ENCODE measurements at regions not wholly inside any gene's neighbourhood (a gene's known extent, or its start where the extent isn't known, plus 50 kb on each side); places are given as distances from the start of the nearest gene placed in this dataset.
"Not testable (repeated sequence)": the region's sequence is repeated elsewhere in the genome, so short reads cannot be mapped to it uniquely, and the experiment has no call there.

DNA sequence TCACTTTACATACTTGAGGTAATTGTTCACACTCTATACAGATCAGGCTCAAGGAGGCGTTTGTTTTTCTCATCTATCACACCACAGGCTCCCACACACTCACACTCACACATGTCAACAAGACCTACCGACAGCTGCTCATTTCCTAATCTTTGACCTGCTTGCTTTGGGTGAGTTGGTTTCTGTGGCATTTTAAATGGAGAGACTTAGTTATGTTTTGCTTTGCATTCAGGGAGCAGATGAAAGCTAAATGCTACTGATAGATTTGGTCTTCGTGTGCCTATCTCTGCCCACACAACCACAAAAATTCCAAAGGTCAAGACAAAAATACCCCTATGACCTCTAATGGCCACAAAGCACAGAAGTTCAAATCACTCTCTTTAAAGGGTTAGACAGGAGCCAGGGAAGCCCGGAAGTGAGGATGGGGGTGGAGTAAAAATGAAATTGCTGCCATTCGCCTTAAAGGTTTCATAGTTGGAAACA is 203.5 kb upstream of the G2E3 start:
- H3K27me3 ChIP-seq (ENCODE audit: control insufficient read depth in 1 of 2, insufficient read depth in 2 of 2, low read length in 2 of 2), result no peaks in the 10 kb centered on the region
- no peak overlapping the region for H3K4me3 ChIP-seq (ENCODE audit: low read depth in 1 of 2, low read length in 2 of 2)
- H3K27ac ChIP-seq (ENCODE audit: low read depth, low read length), result no peak overlapping the region
- H3K36me3 ChIP-seq (ENCODE audit: insufficient read depth, low read length), result no peaks in the 10 kb centered on the region
- no peaks in the 10 kb centered on the region for H3K9me3 ChIP-seq (ENCODE audit: low read length)
- no peaks in the 10 kb centered on the region for H3K4me1 ChIP-seq (ENCODE audit: insufficient read depth, low read length)
- H3K9ac ChIP-seq (ENCODE audit: low read length), result no peak overlapping the region

DNA sequence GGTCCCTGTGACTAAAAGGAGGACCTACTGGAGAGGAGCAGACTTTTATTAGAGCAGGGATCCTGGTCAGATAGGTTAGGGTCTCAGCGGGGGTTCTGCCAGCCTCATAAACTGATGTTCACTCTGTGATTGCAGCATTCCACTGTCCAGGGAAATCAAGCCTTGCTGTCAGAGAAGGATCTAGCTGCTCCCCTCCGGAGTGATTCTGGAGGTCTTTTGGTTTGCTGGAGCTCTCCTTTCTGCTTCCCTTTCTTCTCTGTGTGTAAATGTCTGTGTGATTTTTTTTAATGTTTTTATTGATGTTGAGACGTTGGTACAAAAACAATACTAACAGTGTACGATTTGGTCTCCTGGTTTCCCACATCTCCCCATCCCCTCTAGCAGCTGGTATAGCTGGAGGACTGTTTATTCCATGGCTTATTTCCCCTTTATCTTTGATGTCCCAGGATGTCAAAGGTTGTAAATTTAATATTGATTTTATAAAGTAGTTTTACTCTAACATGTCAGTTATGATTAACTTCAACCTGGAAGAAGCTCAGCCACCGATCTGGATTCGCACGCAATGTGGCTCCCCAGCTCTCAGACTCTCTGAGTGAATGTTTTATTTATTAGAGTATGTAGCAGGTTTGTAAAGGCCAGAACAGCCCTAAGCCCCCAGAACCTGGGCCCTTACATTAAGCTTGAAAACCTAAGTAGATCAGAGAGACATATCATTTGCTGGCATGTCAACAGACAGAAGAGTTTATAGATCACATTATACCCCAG is 202.3 kb upstream of the G2E3 start:
- H3K27ac ChIP-seq (ENCODE audit: low read depth, low read length), result no peak overlapping the region
- H3K4me3 ChIP-seq (ENCODE audit: low read depth in 1 of 2, low read length in 2 of 2), result no peak overlapping the region
- H3K36me3 ChIP-seq (ENCODE audit: insufficient read depth, low read length), result no peaks in the 10 kb centered on the region
- no peaks in the 10 kb centered on the region for H3K27me3 ChIP-seq (ENCODE audit: control insufficient read depth in 1 of 2, insufficient read depth in 2 of 2, low read length in 2 of 2)
- no peak overlapping the region for H3K9ac ChIP-seq (ENCODE audit: low read length)
- H3K4me1 ChIP-seq (ENCODE audit: insufficient read depth, low read length), result no peaks in the 10 kb centered on the region
- no peaks in the 10 kb centered on the region for H3K9me3 ChIP-seq (ENCODE audit: low read length)

DNA sequence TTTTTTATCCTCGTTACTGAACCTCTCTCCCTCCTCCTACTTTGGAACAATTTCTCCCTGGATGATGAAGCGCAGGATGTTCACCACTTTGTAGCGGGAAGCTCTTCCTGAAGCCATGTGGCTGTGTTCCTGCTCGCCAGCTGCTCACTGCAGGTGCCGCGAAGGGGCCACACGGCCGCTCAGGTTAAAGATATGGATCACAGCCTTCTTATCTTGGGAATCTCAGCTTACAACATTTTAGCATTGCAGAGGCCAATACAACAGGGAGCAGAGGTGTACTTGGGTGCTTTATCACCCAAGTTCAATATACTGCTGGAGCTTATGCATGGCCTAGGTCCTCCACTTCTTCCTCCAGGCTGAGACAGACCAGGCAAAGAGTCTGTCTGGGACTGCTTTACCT is 201.2 kb upstream of the G2E3 start:
- no peak overlapping the region for H3K9ac ChIP-seq (ENCODE audit: low read length)
- H3K36me3 ChIP-seq (ENCODE audit: insufficient read depth, low read length), result no peaks in the 10 kb centered on the region
- no peaks in the 10 kb centered on the region for H3K9me3 ChIP-seq (ENCODE audit: low read length)
- H3K4me3 ChIP-seq (ENCODE audit: low read depth in 1 of 2, low read length in 2 of 2), result no peak overlapping the region
- no peaks in the 10 kb centered on the region for H3K4me1 ChIP-seq (ENCODE audit: insufficient read depth, low read length)
- no peak overlapping the region for H3K27ac ChIP-seq (ENCODE audit: low read depth, low read length)
- H3K27me3 ChIP-seq (ENCODE audit: control insufficient read depth in 1 of 2, insufficient read depth in 2 of 2, low read length in 2 of 2), result no peaks in the 10 kb centered on the region

DNA sequence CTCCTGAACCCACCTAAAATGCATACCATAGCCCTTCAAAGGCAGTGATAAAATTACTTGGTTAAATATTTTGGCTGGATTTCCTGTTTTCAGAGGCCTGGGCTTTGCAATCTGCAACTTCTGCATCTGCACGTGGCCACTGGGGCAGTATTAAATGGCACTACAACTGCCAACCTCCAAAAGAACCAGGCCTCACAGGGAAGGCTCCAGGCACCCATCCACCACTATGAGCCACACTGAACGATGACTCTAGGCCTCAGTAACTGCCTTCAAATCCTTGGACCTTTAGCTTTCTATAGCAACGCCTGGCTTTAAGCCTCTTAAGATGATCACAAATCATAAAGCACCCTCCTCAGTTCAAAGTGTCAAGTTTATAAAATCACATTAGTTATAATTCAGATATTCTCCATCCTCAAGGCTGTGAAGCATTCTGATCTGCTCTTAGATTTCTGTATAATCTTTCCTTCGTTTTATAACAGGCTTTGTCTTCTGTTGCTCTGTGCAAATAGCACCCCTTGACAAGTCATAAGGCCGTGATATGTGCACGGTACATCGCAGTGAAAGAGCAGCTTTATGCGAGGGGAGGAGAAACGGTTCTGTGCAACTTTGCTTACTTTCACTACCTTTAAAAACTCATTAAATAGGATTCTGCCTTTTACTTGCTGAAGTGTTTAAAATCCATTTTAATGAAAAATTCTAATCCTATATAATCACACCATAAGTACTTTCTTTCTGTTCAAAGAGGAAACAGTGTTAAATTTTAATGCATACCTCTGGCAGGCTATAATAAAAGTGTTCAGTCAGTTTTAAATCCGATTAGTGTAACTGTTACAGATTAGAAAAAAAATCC is 196.4 kb upstream of the G2E3 start:
- Histone ChIP-seq H3K9me3 (ENCODE audit: low read length) (no peaks in the 10 kb centered on the region), H3K36me3 (ENCODE audit: insufficient read depth, low read length) (no peaks in the 10 kb centered on the region), H3K27ac (ENCODE audit: low read depth, low read length) (no peak overlapping the region), H3K9ac (ENCODE audit: low read length) (no peak overlapping the region), H3K4me3 (ENCODE audit: low read depth in 1 of 2, low read length in 2 of 2) (no peak overlapping the region), H3K4me1 (ENCODE audit: insufficient read depth, low read length) (no peaks in the 10 kb centered on the region), H3K27me3 (ENCODE audit: control insufficient read depth in 1 of 2, insufficient read depth in 2 of 2, low read length in 2 of 2) (no peaks in the 10 kb centered on the region)

DNA sequence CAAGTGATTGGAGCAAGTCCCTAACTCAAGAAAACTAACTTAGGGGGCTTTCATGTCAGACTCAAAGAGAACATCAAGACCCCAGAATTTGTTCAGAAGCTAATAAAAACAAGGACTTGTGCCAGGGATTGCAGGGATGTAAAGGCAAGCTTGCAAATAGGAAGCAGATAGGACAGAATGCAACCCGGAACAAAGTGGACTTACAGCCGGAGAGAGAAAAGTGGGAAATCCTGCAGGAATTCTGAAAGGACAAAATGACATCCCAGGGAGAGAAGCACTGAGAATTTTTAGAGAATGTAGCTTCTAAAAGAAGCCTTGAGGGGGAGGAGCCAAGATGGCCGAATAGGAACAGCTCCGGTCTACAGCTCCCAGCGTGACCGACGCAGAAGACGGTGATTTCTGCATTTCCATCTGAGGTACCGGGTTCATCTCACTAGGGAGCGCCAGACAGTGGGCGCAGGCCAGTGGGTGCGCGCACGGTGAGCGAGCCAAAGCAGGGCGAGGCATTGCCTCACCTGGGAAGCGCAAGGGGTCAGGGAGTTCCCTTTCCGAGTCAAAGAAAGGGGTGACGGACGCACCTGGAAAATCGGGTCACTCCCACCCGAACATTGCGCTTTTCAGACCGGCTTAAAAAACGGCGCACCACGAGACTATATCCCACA is 195.6 kb upstream of the G2E3 start:
- H3K27me3 ChIP-seq (ENCODE audit: control insufficient read depth in 1 of 2, insufficient read depth in 2 of 2, low read length in 2 of 2); H3K9me3 ChIP-seq (ENCODE audit: low read length): not testable (repeated sequence)

DNA sequence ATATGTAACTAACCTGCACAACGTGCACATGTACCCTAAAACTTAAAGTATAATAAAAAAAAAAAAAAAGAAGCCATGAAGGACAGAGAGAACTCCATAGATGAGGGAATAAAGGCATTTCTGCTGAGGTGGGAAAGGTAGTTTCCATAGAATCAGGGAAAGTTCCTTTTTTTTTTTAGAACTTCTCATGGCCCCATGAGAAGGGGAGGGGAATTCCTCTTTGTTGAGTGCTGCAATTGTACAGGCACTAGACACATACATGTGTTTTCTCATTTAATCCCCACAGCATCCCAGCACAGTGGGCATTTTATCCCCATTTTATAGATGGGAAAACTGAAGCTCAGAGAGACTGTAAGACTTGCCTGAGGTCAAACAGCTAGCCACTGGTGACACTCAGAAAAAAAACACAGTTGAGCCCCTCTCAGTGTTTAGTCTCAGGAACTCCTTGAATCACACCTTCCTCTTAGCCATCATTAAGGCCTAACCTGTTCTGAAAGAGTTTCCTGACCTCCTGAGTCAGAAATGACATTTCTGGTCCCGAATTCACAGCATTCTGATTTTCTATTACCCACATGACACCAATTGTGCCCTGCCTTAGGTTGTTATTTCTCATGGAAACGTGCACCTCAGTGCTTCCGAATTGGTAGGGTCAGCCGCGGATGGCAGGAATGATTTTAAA is 189.3 kb upstream of the G2E3 start:
- Histone ChIP-seq H3K9ac (ENCODE audit: low read length) (no peak overlapping the region), H3K27ac (ENCODE audit: low read depth, low read length) (no peak overlapping the region), H3K4me1 (ENCODE audit: insufficient read depth, low read length) (no peaks in the 10 kb centered on the region), H3K9me3 (ENCODE audit: low read length) (no peaks in the 10 kb centered on the region), H3K27me3 (ENCODE audit: control insufficient read depth in 1 of 2, insufficient read depth in 2 of 2, low read length in 2 of 2) (no peaks in the 10 kb centered on the region), H3K4me3 (ENCODE audit: low read depth in 1 of 2, low read length in 2 of 2) (no peak overlapping the region), H3K36me3 (ENCODE audit: insufficient read depth, low read length) (no peaks in the 10 kb centered on the region)

More for the DNA sequence above, 195.6 kb upstream of the G2E3 start:
- H3K27ac ChIP-seq (ENCODE audit: low read depth, low read length); H3K9ac ChIP-seq (ENCODE audit: low read length); H3K36me3 ChIP-seq (ENCODE audit: insufficient read depth, low read length); H3K4me3 ChIP-seq (ENCODE audit: low read depth in 1 of 2, low read length in 2 of 2); H3K4me1 ChIP-seq (ENCODE audit: insufficient read depth, low read length): not testable (repeated sequence)

DNA sequence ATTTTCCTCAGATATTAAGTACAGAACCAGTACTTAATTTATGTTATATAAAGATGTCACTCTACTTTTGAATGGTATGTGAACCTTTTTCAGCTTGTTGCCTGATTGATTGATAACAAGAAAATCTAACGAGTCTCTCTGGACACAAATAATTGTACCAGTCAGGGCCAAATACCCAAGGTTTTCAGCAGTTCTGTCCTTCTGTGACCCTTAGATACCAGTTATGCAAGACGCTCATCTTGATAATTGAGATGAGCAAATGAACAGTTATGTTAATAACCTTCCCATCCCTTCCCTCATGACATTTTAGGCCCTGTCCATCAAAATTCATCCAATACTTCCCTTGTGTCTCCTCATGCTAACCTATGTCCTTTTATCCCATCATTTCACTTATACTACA is 185.9 kb upstream of the G2E3 start:
- H3K9me3 ChIP-seq (ENCODE audit: low read length), result no peaks in the 10 kb centered on the region
- no peak overlapping the region for H3K4me3 ChIP-seq (ENCODE audit: low read depth in 1 of 2, low read length in 2 of 2)
- no peaks in the 10 kb centered on the region for H3K36me3 ChIP-seq (ENCODE audit: insufficient read depth, low read length)
- no peaks in the 10 kb centered on the region for H3K4me1 ChIP-seq (ENCODE audit: insufficient read depth, low read length)
- H3K27ac ChIP-seq (ENCODE audit: low read depth, low read length), result no peak overlapping the region
- H3K27me3 ChIP-seq (ENCODE audit: control insufficient read depth in 1 of 2, insufficient read depth in 2 of 2, low read length in 2 of 2), result no peaks in the 10 kb centered on the region
- H3K9ac ChIP-seq (ENCODE audit: low read length), result no peak overlapping the region

DNA sequence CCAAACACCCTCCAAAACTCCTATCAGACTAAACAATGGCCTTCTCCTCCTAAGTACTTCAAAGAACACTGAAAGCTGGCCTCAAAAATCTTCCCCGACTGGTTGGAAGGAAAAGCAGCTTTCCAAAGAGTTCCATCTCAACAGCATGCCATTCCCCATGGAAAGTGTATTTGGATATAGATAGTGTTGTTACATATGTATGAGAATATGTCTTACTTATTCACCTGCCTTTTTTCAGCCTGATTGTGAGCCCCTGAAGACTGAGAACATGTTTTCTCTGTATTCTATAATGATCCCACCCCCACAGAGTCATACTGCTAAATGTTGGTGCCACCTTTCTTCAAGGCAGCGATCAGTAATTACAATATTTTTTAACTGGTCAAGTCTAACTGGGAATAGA is 185.4 kb upstream of the G2E3 start:
- no peaks in the 10 kb centered on the region for H3K36me3 ChIP-seq (ENCODE audit: insufficient read depth, low read length)
- no peaks in the 10 kb centered on the region for H3K9me3 ChIP-seq (ENCODE audit: low read length)
- no peak overlapping the region for H3K27ac ChIP-seq (ENCODE audit: low read depth, low read length)
- no peaks in the 10 kb centered on the region for H3K27me3 ChIP-seq (ENCODE audit: control insufficient read depth in 1 of 2, insufficient read depth in 2 of 2, low read length in 2 of 2)
- no peak overlapping the region for H3K4me3 ChIP-seq (ENCODE audit: low read depth in 1 of 2, low read length in 2 of 2)
- no peak overlapping the region for H3K9ac ChIP-seq (ENCODE audit: low read length)
- H3K4me1 ChIP-seq (ENCODE audit: insufficient read depth, low read length), result no peaks in the 10 kb centered on the region

DNA sequence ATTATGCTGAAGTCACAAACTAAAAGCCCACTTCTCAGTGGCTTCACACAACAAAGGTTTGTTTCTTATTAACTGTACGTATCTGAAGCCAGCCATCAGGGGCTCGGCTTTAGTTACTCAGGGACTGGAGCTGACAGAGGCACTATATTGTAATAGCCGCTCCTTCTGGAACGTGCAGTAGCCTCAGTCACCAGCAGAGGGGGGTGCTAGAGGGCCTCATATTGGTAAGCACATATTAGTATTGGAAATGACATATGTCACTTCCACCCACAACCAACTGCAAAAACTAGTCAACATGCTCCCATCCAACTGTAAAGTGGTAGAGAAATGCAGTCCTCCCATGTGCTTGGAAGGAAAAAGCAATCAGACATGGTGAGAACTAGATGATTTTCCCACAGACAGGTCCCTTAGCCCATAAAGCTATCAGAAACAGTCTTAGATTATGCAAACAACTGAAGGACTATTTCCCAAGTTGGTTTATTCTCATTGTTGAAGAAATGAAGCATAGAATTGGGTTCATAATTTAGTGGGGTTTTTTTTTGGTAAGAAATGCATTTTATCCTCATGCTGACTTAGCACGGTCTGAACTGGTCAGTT is 183.6 kb upstream of the G2E3 start:
- Histone ChIP-seq H3K27me3 (ENCODE audit: control insufficient read depth in 1 of 2, insufficient read depth in 2 of 2, low read length in 2 of 2) (no peaks in the 10 kb centered on the region), H3K4me3 (ENCODE audit: low read depth in 1 of 2, low read length in 2 of 2) (no peak overlapping the region), H3K36me3 (ENCODE audit: insufficient read depth, low read length) (no peaks in the 10 kb centered on the region), H3K9ac (ENCODE audit: low read length) (no peak overlapping the region), H3K9me3 (ENCODE audit: low read length) (no peaks in the 10 kb centered on the region), H3K4me1 (ENCODE audit: insufficient read depth, low read length) (no peaks in the 10 kb centered on the region), H3K27ac (ENCODE audit: low read depth, low read length) (no peak overlapping the region)

DNA sequence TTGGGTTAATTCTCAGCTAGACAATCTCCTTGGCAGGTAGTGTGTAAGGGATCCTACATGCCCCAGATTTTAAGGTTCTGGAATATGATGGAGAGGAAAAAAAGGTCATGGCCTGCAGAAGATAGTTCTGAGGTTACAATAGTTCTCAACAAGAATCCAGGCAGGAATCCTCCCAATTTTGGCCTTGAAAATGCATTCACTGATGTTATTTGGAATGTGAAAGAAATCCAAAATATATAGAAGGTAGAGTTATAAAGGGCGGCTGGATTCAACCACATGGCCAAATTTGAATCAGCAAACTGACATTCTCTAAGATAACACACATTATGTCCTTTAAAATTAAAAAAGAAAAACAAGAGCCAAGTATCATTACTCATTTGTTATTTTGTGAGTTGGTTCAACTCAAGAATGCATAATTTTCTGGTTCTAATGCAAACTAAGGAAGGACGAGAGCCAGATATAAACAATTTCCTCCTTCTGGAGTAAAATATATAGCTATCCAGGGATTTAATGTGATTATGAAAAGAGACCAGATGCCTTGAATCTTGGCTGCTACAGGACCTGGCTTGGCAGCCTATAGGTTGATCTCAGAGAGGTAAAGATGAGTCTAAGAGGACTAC is 177.0 kb upstream of the G2E3 start:
- Histone ChIP-seq H3K4me3 (ENCODE audit: low read depth in 1 of 2, low read length in 2 of 2) (no peak overlapping the region), H3K9ac (ENCODE audit: low read length) (no peak overlapping the region), H3K27ac (ENCODE audit: low read depth, low read length) (no peak overlapping the region), H3K36me3 (ENCODE audit: insufficient read depth, low read length) (no peaks in the 10 kb centered on the region), H3K27me3 (ENCODE audit: control insufficient read depth in 1 of 2, insufficient read depth in 2 of 2, low read length in 2 of 2) (no peaks in the 10 kb centered on the region), H3K9me3 (ENCODE audit: low read length) (no peaks in the 10 kb centered on the region), H3K4me1 (ENCODE audit: insufficient read depth, low read length) (no peaks in the 10 kb centered on the region)

Measured in muscle layer of colon (tissue), 2 donors.